ENCODE measurements at regions not wholly inside any gene's neighbourhood (a gene's known extent, or its start where the extent isn't known, plus 50 kb on each side); places are given as distances from the start of the nearest gene placed in this dataset.
A peak's percentile ranks its signal among the peaks of the same experiment; 100 is the strongest.

GRCh38 chr6:40805336-40805735, 218.2 kb upstream of the LRFN2 start:
- TF ChIP-seq CTCF (conservative IDR thresholded peaks at IDR 0.05): no peak
- H3K4me3 Mint-ChIP-seq: no peak overlapping the region
- 91 to 93% methylated on average over 3 to 4 of the region's 4 CpGs for WGBS, 2 experiments (ENCODE audit: insufficient coverage in 1 of 2, insufficient read length in 1 of 2)
- H3K9ac ChIP-seq (ENCODE audit: extremely low read depth, low read length, poor library complexity, severe bottlenecking): no peak overlapping the region
- no peak for DNase-seq
- peaks cover 4% of the 10 kb centered on the region for H3K27me3 Mint-ChIP-seq (ENCODE audit: insufficient read depth)
- peaks cover 1% of the 10 kb centered on the region for H3K4me1 ChIP-seq (ENCODE audit: control insufficient read depth, insufficient read depth, low read length)
- no peaks in the 10 kb centered on the region for H3K36me3 ChIP-seq (ENCODE audit: control insufficient read depth, insufficient read depth, low read length)
- peak overlapping the region; percentile 52 for H3K27ac Mint-ChIP-seq
- peaks cover 3% of the 10 kb centered on the region for H3K4me1 Mint-ChIP-seq
- H3K4me3 ChIP-seq (ENCODE audit: low read length): no peak overlapping the region
- no peaks in the 10 kb centered on the region for H3K9me3 Mint-ChIP-seq
- no peak overlapping the region for H3K27ac ChIP-seq (ENCODE audit: low read depth, low read length)
- no peaks in the 10 kb centered on the region for H3K9me3 ChIP-seq (ENCODE audit: control insufficient read depth, low read length)
- no peaks in the 10 kb centered on the region for H3K36me3 Mint-ChIP-seq (ENCODE audit: low read depth)
- H3K27me3 ChIP-seq (ENCODE audit: control insufficient read depth, insufficient read depth, low read length, poor library complexity, severe bottlenecking): no peaks in the 10 kb centered on the region

- H3K27me3 Mint-ChIP-seq (ENCODE audit: insufficient read depth): peaks cover 4% of the 10 kb centered on the region
- no peak overlapping the region for H3K4me3 Mint-ChIP-seq
- peaks cover 8% of the 10 kb centered on the region for H3K4me1 Mint-ChIP-seq
- 87 to 100% methylated on average over 2 to 4 of the region's 4 CpGs for WGBS, 2 experiments (ENCODE audit: insufficient coverage in 1 of 2, insufficient read length in 1 of 2)
- Histone ChIP-seq H3K9ac (ENCODE audit: extremely low read depth, low read length, poor library complexity, severe bottlenecking) (no peak overlapping the region), H3K27ac (ENCODE audit: low read depth, low read length) (no peak overlapping the region), H3K36me3 (ENCODE audit: control insufficient read depth, insufficient read depth, low read length) (no peaks in the 10 kb centered on the region), H3K4me1 (ENCODE audit: control insufficient read depth, insufficient read depth, low read length) (peaks cover 4% of the 10 kb centered on the region), H3K27me3 (ENCODE audit: control insufficient read depth, insufficient read depth, low read length, poor library complexity, severe bottlenecking) (no peaks in the 10 kb centered on the region), H3K9me3 (ENCODE audit: control insufficient read depth, low read length) (no peaks in the 10 kb centered on the region), H3K4me3 (ENCODE audit: low read length) (no peak overlapping the region)
- H3K9me3 Mint-ChIP-seq: no peaks in the 10 kb centered on the region
- peak; percentile 78 for TF ChIP-seq CTCF (conservative IDR thresholded peaks at IDR 0.05)
- H3K27ac Mint-ChIP-seq: peak overlapping the region; percentile 52
- no peaks in the 10 kb centered on the region for H3K36me3 Mint-ChIP-seq (ENCODE audit: low read depth)
- no peak for DNase-seq
These were observed 217.7 kb upstream of the LRFN2 start for GRCh38 chr6:40804905-40805304.

- Histone ChIP-seq H3K36me3 (ENCODE audit: control insufficient read depth, insufficient read depth, low read length) (no peaks in the 10 kb centered on the region), H3K4me3 (ENCODE audit: low read length) (no peak overlapping the region), H3K9ac (ENCODE audit: extremely low read depth, low read length, poor library complexity, severe bottlenecking) (no peak overlapping the region), H3K27ac (ENCODE audit: low read depth, low read length) (no peak overlapping the region), H3K9me3 (ENCODE audit: control insufficient read depth, low read length) (no peaks in the 10 kb centered on the region), H3K27me3 (ENCODE audit: control insufficient read depth, insufficient read depth, low read length, poor library complexity, severe bottlenecking) (no peaks in the 10 kb centered on the region), H3K4me1 (ENCODE audit: control insufficient read depth, insufficient read depth, low read length) (peaks cover 4% of the 10 kb centered on the region)
- Mint-ChIP-seq H3K36me3 (ENCODE audit: low read depth) (no peaks in the 10 kb centered on the region), H3K4me1 (peaks cover 16% of the 10 kb centered on the region), H3K4me3 (no peak overlapping the region), H3K27me3 (ENCODE audit: insufficient read depth) (peaks cover 8% of the 10 kb centered on the region), H3K9me3 (no peaks in the 10 kb centered on the region), H3K27ac (no peak overlapping the region)
- 100% methylated on average over 1 of the region's 1 CpG for WGBS, 2 experiments (ENCODE audit: insufficient coverage in 1 of 2, insufficient read length in 1 of 2)
- no peak for DNase-seq
- no peak for TF ChIP-seq CTCF (conservative IDR thresholded peaks at IDR 0.05)
These were observed 216.9 kb upstream of the LRFN2 start for GRCh38 chr6:40803897-40804702.
